GM21423 (cell line): ENCODE measurements at regions not wholly inside any gene's neighbourhood (a gene's known extent, or its start where the extent isn't known, plus 50 kb on each side); places are given as distances from the start of the nearest gene placed in this dataset.
"Not testable (repeated sequence)": the region's sequence is repeated elsewhere in the genome, so short reads cannot be mapped to it uniquely, and the experiment has no call there.

Source experiments
- ATAC-seq: cut with Tn5 transposase; IDR thresholded peaks from one replicate; pipeline ENCODE4 v1.9.1; 2021; ENCODE audit warnings: mild to moderate bottlenecking, moderate library complexity; ENCODE audit not compliant: unreplicated experiment

- ATAC-seq: no peak
Observed at GRCh38 chr1:199553104-199553503, 474.4 kb upstream of the NR5A2 start.

GRCh38 chr1:199561334-199561733 is 466.2 kb upstream of the NR5A2 start:
- no peak for ATAC-seq

- no peak for ATAC-seq
Observed at GRCh38 chr1:199573047-199573446, 454.5 kb upstream of the NR5A2 start.

GRCh38 chr1:199574950-199575349 is 452.6 kb upstream of the NR5A2 start:
- no peak for ATAC-seq

GRCh38 chr1:199580300-199580699 is 447.2 kb upstream of the NR5A2 start:
- no peak for ATAC-seq

GRCh38 chr1:199585392-199585791 is 442.1 kb upstream of the NR5A2 start:
- no peak for ATAC-seq

- ATAC-seq: peak; percentile 96
Observed at GRCh38 chr1:199590708-199591107, 436.8 kb upstream of the NR5A2 start.

GRCh38 chr1:199591468-199591867 is 436.0 kb upstream of the NR5A2 start:
- ATAC-seq: no peak

- ATAC-seq: no peak
Observed at GRCh38 chr1:199593475-199593874, 434.0 kb upstream of the NR5A2 start.

GRCh38 chr1:199596448-199596847 is 431.1 kb upstream of the NR5A2 start:
- not testable (repeated sequence) for ATAC-seq

- ATAC-seq: no peak
Observed at GRCh38 chr1:199597152-199597551, 430.4 kb upstream of the NR5A2 start.

GRCh38 chr1:199608414-199608813 is 419.1 kb upstream of the NR5A2 start:
- ATAC-seq: no peak

GRCh38 chr1:199612976-199613774 is 414.3 kb upstream of the NR5A2 start:
- no peak for ATAC-seq

- no peak for ATAC-seq
Observed at GRCh38 chr1:199616947-199617346, 410.6 kb upstream of the NR5A2 start.

- no peak for ATAC-seq
Observed at GRCh38 chr1:199619223-199619622, 408.3 kb upstream of the NR5A2 start.

- not testable (repeated sequence) for ATAC-seq
Observed at GRCh38 chr1:199626228-199626627, 401.3 kb upstream of the NR5A2 start.

GRCh38 chr1:199629624-199630023 is 397.9 kb upstream of the NR5A2 start:
- no peak for ATAC-seq

GRCh38 chr1:199639453-199639852 is 388.1 kb upstream of the NR5A2 start:
- ATAC-seq: no peak

- no peak for ATAC-seq
Observed at GRCh38 chr1:199641531-199641930, 386.0 kb upstream of the NR5A2 start.

GRCh38 chr1:199644912-199645311 is 382.6 kb upstream of the NR5A2 start:
- ATAC-seq: no peak

- no peak for ATAC-seq
Observed at GRCh38 chr1:199646761-199647160, 380.7 kb upstream of the NR5A2 start.

GRCh38 chr1:199657449-199657848 is 370.1 kb upstream of the NR5A2 start:
- no peak for ATAC-seq

- no peak for ATAC-seq
Observed at GRCh38 chr1:199660071-199660470, 367.4 kb upstream of the NR5A2 start.
